MM.1S (cell line): ENCODE measurements at regions not wholly inside any gene's neighbourhood (a gene's known extent, or its start where the extent isn't known, plus 50 kb on each side); places are given as distances from the start of the nearest gene placed in this dataset.

Experiments used
- EZH2 ChIP-seq: fragments of 300-600 bp; sonication (generic); optimal IDR thresholded peaks from 2 replicates; pipeline ENCODE3; 2017; ENCODE audit warnings: low read depth, mild to moderate bottlenecking, antibody characterized with exemption, low read length, mixed read lengths
- TF ChIP-seq, protein P1 (sequence below): fragments of 300-600 bp; sonication (generic); IDR thresholded peaks from 2 replicates; pipeline ENCODE4 v1.5.1; 2016; ENCODE audit warnings: antibody characterized with exemption, low read length, mixed read lengths

DNA sequence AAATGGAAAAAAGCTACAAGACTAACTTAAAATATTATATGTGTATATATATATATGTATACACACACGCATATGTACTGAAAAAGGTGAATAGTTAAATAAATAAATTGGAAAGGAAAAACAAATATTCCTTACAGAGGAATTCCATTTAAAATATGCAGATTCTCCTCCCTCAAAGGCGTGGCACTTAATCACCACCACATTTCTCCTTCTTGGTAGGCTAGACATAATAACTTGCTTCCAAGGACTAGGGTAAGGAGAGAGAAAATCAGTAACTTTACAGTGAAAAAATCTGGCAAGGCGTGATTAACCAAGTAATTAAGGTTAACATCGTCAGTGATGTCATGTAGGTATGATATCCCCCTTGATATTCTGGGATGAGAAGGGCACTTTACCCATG, 84.0 kb upstream of the USP25 start:
- TF ChIP-seq, protein P1, sequence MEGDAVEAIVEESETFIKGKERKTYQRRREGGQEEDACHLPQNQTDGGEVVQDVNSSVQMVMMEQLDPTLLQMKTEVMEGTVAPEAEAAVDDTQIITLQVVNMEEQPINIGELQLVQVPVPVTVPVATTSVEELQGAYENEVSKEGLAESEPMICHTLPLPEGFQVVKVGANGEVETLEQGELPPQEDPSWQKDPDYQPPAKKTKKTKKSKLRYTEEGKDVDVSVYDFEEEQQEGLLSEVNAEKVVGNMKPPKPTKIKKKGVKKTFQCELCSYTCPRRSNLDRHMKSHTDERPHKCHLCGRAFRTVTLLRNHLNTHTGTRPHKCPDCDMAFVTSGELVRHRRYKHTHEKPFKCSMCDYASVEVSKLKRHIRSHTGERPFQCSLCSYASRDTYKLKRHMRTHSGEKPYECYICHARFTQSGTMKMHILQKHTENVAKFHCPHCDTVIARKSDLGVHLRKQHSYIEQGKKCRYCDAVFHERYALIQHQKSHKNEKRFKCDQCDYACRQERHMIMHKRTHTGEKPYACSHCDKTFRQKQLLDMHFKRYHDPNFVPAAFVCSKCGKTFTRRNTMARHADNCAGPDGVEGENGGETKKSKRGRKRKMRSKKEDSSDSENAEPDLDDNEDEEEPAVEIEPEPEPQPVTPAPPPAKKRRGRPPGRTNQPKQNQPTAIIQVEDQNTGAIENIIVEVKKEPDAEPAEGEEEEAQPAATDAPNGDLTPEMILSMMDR, result no peak
- no peak for TF ChIP-seq EZH2
